H1 (cell line): ENCODE measurements at regions not wholly inside any gene's neighbourhood (a gene's known extent, or its start where the extent isn't known, plus 50 kb on each side); places are given as distances from the start of the nearest gene placed in this dataset.

ENCODE experiments used
- ATF3 ChIP-seq: IDR thresholded peaks from 2 replicates; pipeline ENCODE4 v1.6.1; 2011; ENCODE audit warnings: low read depth, mild to moderate bottlenecking, low read length; ENCODE audit not compliant: insufficient read depth

DNA sequence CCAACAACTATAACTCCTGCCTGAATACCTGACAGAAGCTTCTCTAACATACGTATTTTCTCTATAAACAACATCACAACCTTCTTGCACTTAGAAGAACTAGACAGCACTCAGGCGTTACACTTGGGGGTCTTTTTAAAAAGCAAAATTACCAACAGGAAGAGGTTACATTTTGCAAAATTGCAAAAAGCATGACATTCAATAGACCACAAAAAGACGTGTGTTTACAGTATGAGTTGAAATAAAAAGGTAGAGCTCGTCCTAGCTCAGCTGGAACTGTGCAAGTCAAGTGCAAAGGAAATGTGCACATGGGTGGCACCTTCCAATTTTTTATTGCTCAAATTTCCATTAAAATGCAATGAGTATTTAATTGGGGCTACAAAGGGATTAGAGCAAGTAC lies 375.2 kb upstream of the HSFY2 start (continued):
- no peak for TF ChIP-seq ATF3
